NB4 (cell line): ENCODE measurements at regions not wholly inside any gene's neighbourhood (a gene's known extent, or its start where the extent isn't known, plus 50 kb on each side); places are given as distances from the start of the nearest gene placed in this dataset.

ENCODE experiments used
- MYC ChIP-seq: IDR thresholded peaks from 2 replicates; pipeline ENCODE4 v1.6.1; 2011; ENCODE audit warnings: low read depth, low read length
- POLR2A ChIP-seq: IDR thresholded peaks from 2 replicates; pipeline ENCODE4 v1.6.1; 2011; ENCODE audit warnings: mild to moderate bottlenecking; ENCODE audit not compliant: insufficient read length; ENCODE audit errors: extremely low read depth
- TF ChIP-seq, protein P1 (sequence below): IDR thresholded peaks from one replicate; pipeline ENCODE4 v1.5.1; 2012; ENCODE audit warnings: low read depth, low read length

GRCh38 chr1:96011606-96012005 is 710.0 kb upstream of the PTBP2 start:
- TF ChIP-seq POLR2A (no peak), MYC (no peak)
- TF ChIP-seq, protein P1, sequence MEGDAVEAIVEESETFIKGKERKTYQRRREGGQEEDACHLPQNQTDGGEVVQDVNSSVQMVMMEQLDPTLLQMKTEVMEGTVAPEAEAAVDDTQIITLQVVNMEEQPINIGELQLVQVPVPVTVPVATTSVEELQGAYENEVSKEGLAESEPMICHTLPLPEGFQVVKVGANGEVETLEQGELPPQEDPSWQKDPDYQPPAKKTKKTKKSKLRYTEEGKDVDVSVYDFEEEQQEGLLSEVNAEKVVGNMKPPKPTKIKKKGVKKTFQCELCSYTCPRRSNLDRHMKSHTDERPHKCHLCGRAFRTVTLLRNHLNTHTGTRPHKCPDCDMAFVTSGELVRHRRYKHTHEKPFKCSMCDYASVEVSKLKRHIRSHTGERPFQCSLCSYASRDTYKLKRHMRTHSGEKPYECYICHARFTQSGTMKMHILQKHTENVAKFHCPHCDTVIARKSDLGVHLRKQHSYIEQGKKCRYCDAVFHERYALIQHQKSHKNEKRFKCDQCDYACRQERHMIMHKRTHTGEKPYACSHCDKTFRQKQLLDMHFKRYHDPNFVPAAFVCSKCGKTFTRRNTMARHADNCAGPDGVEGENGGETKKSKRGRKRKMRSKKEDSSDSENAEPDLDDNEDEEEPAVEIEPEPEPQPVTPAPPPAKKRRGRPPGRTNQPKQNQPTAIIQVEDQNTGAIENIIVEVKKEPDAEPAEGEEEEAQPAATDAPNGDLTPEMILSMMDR, result no peak
